ENCODE measurements at regions not wholly inside any gene's neighbourhood (a gene's known extent, or its start where the extent isn't known, plus 50 kb on each side); places are given as distances from the start of the nearest gene placed in this dataset.

DNA sequence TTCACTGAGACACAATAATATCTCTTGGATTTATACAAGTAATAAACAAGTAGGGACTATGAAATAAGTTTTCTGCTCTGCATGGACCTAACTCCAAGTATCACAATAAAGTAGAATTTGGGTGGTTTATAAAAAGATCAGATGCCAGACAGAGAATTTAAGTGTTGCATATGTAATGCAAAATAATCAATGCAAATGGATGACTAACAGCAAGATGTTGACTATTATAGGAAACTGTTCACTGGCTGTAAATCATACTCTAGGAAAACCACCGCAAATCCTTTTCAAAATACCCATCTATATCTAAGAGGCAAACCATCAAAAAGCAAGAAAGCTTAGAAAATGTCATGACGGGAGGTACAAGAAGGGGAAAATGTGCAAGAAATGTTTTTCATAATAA is 539.8 kb upstream of the FAM174A start:
- TF ChIP-seq, protein P1, sequence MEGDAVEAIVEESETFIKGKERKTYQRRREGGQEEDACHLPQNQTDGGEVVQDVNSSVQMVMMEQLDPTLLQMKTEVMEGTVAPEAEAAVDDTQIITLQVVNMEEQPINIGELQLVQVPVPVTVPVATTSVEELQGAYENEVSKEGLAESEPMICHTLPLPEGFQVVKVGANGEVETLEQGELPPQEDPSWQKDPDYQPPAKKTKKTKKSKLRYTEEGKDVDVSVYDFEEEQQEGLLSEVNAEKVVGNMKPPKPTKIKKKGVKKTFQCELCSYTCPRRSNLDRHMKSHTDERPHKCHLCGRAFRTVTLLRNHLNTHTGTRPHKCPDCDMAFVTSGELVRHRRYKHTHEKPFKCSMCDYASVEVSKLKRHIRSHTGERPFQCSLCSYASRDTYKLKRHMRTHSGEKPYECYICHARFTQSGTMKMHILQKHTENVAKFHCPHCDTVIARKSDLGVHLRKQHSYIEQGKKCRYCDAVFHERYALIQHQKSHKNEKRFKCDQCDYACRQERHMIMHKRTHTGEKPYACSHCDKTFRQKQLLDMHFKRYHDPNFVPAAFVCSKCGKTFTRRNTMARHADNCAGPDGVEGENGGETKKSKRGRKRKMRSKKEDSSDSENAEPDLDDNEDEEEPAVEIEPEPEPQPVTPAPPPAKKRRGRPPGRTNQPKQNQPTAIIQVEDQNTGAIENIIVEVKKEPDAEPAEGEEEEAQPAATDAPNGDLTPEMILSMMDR (IDR thresholded peaks at IDR 0.05; ENCODE audit: low read depth, low read length, poor library complexity, severe bottlenecking) = no peak
- no peak for TF ChIP-seq EZH2phosphoT487 (IDR thresholded peaks at IDR 0.05; ENCODE audit: borderline replicate concordance, low read length)
